ENCODE measurements at regions not wholly inside any gene's neighbourhood (a gene's known extent, or its start where the extent isn't known, plus 50 kb on each side); places are given as distances from the start of the nearest gene placed in this dataset.

DNA sequence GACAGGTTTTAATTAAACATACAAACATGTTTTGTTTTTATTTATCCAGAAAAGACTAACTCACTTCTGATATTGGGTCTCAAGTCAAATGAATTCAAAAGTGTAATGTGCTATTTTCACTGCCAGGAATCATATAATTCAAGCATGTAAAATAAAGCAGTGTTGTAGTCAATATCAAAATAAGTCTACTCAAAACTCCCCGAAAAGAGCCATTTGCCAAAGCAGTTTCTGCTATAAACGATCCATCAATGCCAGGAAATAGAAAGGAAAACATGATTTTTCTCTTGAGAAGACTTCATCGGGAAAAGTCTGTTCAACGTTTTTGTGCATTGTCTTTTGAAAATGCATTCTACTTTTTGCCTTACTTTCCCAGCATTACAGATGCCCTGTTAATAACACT, 633.3 kb downstream of the FAT4 start:
- TF ChIP-seq, protein P1, sequence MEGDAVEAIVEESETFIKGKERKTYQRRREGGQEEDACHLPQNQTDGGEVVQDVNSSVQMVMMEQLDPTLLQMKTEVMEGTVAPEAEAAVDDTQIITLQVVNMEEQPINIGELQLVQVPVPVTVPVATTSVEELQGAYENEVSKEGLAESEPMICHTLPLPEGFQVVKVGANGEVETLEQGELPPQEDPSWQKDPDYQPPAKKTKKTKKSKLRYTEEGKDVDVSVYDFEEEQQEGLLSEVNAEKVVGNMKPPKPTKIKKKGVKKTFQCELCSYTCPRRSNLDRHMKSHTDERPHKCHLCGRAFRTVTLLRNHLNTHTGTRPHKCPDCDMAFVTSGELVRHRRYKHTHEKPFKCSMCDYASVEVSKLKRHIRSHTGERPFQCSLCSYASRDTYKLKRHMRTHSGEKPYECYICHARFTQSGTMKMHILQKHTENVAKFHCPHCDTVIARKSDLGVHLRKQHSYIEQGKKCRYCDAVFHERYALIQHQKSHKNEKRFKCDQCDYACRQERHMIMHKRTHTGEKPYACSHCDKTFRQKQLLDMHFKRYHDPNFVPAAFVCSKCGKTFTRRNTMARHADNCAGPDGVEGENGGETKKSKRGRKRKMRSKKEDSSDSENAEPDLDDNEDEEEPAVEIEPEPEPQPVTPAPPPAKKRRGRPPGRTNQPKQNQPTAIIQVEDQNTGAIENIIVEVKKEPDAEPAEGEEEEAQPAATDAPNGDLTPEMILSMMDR (IDR thresholded peaks at IDR 0.05) = no peak

DNA sequence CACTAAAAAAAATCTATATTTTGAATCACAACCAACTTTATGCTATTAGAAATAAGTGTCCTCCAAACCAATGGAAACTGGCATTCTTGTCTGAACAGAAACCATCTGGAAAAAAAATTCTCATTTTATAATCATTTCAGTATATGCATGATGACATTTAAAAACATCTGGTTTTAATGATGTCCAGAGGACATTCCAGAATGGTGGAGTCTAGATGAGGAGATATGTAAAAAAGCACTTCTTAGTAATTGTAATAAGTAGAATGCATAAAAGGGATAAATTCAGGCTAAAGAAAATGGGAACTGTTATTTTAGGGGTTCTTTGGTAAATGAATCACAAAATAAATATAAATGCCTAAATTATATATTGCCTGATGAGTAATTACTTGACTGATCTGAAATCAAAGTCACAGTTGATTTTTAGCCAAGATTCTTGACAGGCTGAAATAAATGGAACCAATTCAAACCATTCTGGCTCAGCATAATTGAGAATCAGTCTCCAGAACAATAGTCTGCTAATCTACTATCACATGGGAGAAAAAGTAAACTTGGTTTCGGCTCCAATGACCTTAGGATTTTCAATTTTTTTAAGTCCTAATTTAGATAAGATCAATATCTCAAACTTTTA, 636.6 kb downstream of the FAT4 start:
- TF ChIP-seq, protein P1 (IDR thresholded peaks at IDR 0.05) = no peak

DNA sequence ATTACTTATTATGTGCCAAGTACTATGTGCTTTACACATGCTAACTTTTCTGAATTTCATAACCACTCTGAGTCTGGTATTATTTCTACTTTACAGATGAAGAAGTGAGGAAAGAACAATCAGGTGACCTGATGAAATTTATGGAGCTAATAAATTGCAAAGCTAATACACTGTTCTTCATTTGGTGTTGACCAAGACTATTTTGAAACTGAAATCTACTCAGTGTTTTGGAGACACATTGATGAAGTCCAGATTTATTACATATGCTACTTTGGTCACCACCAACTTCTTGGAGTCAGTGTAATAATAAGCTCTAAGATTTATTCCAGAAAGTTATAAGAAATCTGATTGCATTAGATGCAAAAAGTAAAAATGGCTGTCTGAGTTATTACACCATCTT, 637.9 kb downstream of the FAT4 start:
- TF ChIP-seq, protein P1 (IDR thresholded peaks at IDR 0.05) = no peak

DNA sequence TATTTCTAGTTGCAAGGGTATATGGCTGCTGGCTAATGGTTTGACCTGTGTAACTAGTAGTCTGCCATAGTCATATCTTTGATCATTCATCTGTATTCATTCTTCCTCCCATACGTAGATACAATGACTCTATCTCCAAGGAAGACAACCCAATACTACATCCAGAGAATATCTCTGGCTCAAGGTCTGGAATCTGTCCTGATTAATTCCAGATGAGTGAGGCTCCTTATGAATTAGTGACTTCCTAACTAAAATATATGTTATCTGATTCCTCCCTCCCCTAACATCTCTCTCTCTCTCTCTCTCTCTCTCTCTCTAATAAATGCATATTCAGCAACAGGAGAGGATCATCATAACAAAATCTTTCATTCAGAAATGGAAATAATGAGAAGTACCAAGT, 641.5 kb downstream of the FAT4 start:
- TF ChIP-seq, protein P1 (IDR thresholded peaks at IDR 0.05) = no peak

DNA sequence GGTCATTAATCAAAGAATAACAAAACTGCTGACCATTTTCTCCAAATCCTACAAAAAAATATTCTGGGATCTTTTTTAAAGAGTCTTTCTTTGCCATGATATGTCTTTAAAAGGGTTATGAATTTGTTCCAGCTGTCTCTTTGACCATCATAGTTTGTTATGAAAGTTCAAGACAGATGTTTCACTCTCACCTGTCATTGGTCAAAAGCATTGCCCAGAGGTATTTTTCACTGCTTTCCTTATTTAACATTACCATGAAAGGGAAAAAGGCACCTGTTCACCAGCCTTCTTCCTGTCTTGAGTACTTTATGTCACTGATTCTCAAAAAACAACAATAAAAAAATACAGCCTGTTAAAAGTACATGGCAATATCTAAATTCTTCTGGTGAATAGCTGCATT, 643.8 kb downstream of the FAT4 start:
- TF ChIP-seq, protein P1 (IDR thresholded peaks at IDR 0.05) = no peak

DNA sequence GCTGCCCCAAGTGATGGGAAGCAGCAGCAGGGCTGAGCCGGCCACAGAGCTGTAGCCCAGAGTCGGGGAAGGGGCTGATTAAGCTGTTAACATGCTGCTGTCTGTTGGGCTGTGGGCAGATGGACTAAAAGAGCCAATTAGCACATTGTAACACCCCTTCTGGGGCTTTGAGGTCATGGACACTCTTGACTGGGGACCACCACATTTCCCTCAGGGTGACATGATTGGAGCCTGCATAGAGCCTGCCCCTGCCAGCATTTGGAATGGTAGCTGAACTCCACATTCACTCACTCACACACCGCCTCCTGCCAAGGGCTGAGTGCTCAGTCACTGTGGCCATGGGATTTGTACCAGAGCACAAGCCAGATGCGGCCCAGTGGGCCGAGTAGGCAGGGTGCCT, 646.9 kb downstream of the FAT4 start:
- TF ChIP-seq, protein P1 (IDR thresholded peaks at IDR 0.05) = no peak

DNA sequence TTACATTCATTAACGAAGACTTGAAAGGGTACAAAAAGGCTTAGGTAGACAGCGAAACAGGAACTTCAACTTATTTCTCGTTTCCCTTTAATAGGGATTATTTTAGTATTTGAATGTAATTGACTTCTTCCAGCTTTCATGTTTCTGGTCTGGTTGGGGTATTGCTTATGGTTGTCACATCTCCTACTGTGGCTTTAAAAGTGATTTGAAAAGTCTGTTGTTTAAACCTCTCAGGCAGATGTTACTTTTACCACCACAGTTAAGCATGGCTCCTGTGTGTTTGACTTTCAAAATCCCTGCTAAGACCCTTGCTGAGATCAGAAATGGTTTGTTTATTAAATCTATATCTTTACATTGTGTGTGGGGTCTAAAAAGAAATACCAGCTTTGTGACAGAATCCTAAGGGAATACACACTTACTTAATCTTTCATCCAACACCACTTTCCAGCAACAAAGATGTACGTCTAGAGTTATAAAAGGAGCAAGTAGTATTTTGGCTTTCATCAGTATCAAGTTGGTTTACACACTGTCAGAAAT, 661.2 kb downstream of the FAT4 start:
- TF ChIP-seq, protein P1 (IDR thresholded peaks at IDR 0.05) = no peak

DNA sequence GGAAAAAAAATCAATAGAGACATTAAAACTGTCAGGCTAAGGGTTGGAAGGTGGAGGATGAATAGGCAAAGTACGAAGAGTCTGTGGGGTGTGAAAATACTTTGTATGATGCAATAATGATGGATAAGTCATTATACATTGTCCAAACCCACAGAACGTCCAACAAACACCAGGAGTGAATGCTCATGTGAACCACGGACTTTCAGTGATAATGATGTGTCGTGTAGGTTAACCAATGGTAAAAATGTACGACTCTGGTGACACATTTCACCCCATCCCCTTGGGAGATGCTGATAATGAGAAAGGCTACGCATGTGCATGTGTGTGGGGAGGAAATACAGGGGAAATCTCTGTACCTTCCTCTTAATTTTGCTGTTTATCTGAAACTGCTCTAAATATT, 665.2 kb downstream of the FAT4 start:
- TF ChIP-seq, protein P1 (IDR thresholded peaks at IDR 0.05) = no peak
